ENCODE measurements at regions not wholly inside any gene's neighbourhood (a gene's known extent, or its start where the extent isn't known, plus 50 kb on each side); places are given as distances from the start of the nearest gene placed in this dataset.

- no peaks in the 10 kb centered on the region for H4K20me1 ChIP-seq (ENCODE audit: control insufficient read depth, insufficient read depth, low read depth, low read length)
- H3K9me2 ChIP-seq (replicated peaks; ENCODE audit: control insufficient read depth, low read length) = no peaks in the 10 kb centered on the region
- no peaks in the 10 kb centered on the region for H3K36me3 ChIP-seq (ENCODE audit: control insufficient read depth, low read length)
- H3K9me3 ChIP-seq (ENCODE audit: control insufficient read depth, insufficient read depth, low read length) = no peaks in the 10 kb centered on the region
- no peaks in the 10 kb centered on the region for H3K27me3 ChIP-seq (ENCODE audit: control insufficient read depth, low read length)
- H3K4me3 ChIP-seq (ENCODE audit: low read length) = no peak overlapping the region
- TF ChIP-seq, protein P1, sequence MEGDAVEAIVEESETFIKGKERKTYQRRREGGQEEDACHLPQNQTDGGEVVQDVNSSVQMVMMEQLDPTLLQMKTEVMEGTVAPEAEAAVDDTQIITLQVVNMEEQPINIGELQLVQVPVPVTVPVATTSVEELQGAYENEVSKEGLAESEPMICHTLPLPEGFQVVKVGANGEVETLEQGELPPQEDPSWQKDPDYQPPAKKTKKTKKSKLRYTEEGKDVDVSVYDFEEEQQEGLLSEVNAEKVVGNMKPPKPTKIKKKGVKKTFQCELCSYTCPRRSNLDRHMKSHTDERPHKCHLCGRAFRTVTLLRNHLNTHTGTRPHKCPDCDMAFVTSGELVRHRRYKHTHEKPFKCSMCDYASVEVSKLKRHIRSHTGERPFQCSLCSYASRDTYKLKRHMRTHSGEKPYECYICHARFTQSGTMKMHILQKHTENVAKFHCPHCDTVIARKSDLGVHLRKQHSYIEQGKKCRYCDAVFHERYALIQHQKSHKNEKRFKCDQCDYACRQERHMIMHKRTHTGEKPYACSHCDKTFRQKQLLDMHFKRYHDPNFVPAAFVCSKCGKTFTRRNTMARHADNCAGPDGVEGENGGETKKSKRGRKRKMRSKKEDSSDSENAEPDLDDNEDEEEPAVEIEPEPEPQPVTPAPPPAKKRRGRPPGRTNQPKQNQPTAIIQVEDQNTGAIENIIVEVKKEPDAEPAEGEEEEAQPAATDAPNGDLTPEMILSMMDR (IDR thresholded peaks at IDR 0.05; ENCODE audit: low read depth, low read length, poor library complexity, severe bottlenecking) = no peak
- no peak for TF ChIP-seq EZH2phosphoT487 (IDR thresholded peaks at IDR 0.05; ENCODE audit: borderline replicate concordance, low read length)
- H3F3A ChIP-seq (ENCODE audit: control insufficient read depth, insufficient read depth) = no peaks in the 10 kb centered on the region
- H3K4me2 ChIP-seq (ENCODE audit: low read length) = no peak overlapping the region
- no peaks in the 10 kb centered on the region for H3K79me2 ChIP-seq (ENCODE audit: control insufficient read depth, low read length)
- H3K27ac ChIP-seq (ENCODE audit: low read depth, low read length) = no peak overlapping the region
- H3K4me1 ChIP-seq (ENCODE audit: control insufficient read depth, low read length) = no peaks in the 10 kb centered on the region
Measured at GRCh38 chr2:128556089-128556488, 237.4 kb upstream of the HS6ST1 start.

GRCh38 chr2:128556633-128557032 is 238.0 kb upstream of the HS6ST1 start:
- Histone ChIP-seq H3K4me2 (ENCODE audit: low read length) (no peak overlapping the region), H3K36me3 (ENCODE audit: control insufficient read depth, low read length) (no peaks in the 10 kb centered on the region), H3F3A (ENCODE audit: control insufficient read depth, insufficient read depth) (no peaks in the 10 kb centered on the region), H4K20me1 (ENCODE audit: control insufficient read depth, insufficient read depth, low read depth, low read length) (no peaks in the 10 kb centered on the region), H3K4me1 (ENCODE audit: control insufficient read depth, low read length) (no peaks in the 10 kb centered on the region), H3K4me3 (ENCODE audit: low read length) (no peak overlapping the region), H3K79me2 (ENCODE audit: control insufficient read depth, low read length) (no peaks in the 10 kb centered on the region), H3K27me3 (ENCODE audit: control insufficient read depth, low read length) (no peaks in the 10 kb centered on the region), H3K9me3 (ENCODE audit: control insufficient read depth, insufficient read depth, low read length) (no peaks in the 10 kb centered on the region), H3K27ac (ENCODE audit: low read depth, low read length) (no peak overlapping the region), H3K9me2 (replicated peaks; ENCODE audit: control insufficient read depth, low read length) (no peaks in the 10 kb centered on the region)
- TF ChIP-seq, protein P1 (IDR thresholded peaks at IDR 0.05; ENCODE audit: low read depth, low read length, poor library complexity, severe bottlenecking) = no peak
- no peak for TF ChIP-seq EZH2phosphoT487 (IDR thresholded peaks at IDR 0.05; ENCODE audit: borderline replicate concordance, low read length)

DNA sequence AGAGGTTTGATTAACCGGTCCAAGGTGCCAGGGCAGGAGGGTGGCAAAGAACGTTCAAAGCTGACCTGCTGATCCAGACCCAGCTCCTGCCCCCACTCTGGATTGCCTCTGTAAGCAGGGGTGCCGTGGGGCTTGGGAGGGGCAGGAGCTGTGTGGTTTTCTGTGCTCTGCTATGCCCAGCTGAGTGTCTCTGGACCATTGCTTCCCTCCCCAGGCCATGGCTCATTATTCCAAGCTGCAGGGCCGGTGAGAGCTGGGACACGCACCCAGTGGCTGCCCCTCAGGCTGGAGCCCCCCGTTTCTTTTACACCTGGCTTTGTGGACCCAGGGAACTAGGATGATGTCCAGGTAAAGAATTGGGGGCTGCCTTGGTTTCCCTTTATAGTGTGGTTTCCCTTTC is 238.4 kb upstream of the HS6ST1 start:
- no peaks in the 10 kb centered on the region for H3K36me3 ChIP-seq (ENCODE audit: control insufficient read depth, low read length)
- no peak overlapping the region for H3K27ac ChIP-seq (ENCODE audit: low read depth, low read length)
- H3K4me2 ChIP-seq (ENCODE audit: low read length) = no peak overlapping the region
- TF ChIP-seq, protein P1 (IDR thresholded peaks at IDR 0.05; ENCODE audit: low read depth, low read length, poor library complexity, severe bottlenecking) = no peak
- no peak for TF ChIP-seq EZH2phosphoT487 (IDR thresholded peaks at IDR 0.05; ENCODE audit: borderline replicate concordance, low read length)
- H3K4me1 ChIP-seq (ENCODE audit: control insufficient read depth, low read length) = no peaks in the 10 kb centered on the region
- H3K79me2 ChIP-seq (ENCODE audit: control insufficient read depth, low read length) = no peaks in the 10 kb centered on the region
- H3K27me3 ChIP-seq (ENCODE audit: control insufficient read depth, low read length) = no peaks in the 10 kb centered on the region
- no peaks in the 10 kb centered on the region for H3K9me3 ChIP-seq (ENCODE audit: control insufficient read depth, insufficient read depth, low read length)
- no peaks in the 10 kb centered on the region for H3F3A ChIP-seq (ENCODE audit: control insufficient read depth, insufficient read depth)
- no peak overlapping the region for H3K4me3 ChIP-seq (ENCODE audit: low read length)
- no peaks in the 10 kb centered on the region for H4K20me1 ChIP-seq (ENCODE audit: control insufficient read depth, insufficient read depth, low read depth, low read length)
- H3K9me2 ChIP-seq (replicated peaks; ENCODE audit: control insufficient read depth, low read length) = no peaks in the 10 kb centered on the region

GRCh38 chr2:128557831-128558241 is 239.2 kb upstream of the HS6ST1 start:
- H3K36me3 ChIP-seq (ENCODE audit: control insufficient read depth, low read length) = no peaks in the 10 kb centered on the region
- no peak overlapping the region for H3K4me2 ChIP-seq (ENCODE audit: low read length)
- H3F3A ChIP-seq (ENCODE audit: control insufficient read depth, insufficient read depth) = no peaks in the 10 kb centered on the region
- TF ChIP-seq EZH2phosphoT487 (IDR thresholded peaks at IDR 0.05; ENCODE audit: borderline replicate concordance, low read length) = no peak
- TF ChIP-seq, protein P1 (IDR thresholded peaks at IDR 0.05; ENCODE audit: low read depth, low read length, poor library complexity, severe bottlenecking) = no peak
- no peaks in the 10 kb centered on the region for H3K9me3 ChIP-seq (ENCODE audit: control insufficient read depth, insufficient read depth, low read length)
- no peak overlapping the region for H3K27ac ChIP-seq (ENCODE audit: low read depth, low read length)
- H4K20me1 ChIP-seq (ENCODE audit: control insufficient read depth, insufficient read depth, low read depth, low read length) = no peaks in the 10 kb centered on the region
- no peaks in the 10 kb centered on the region for H3K79me2 ChIP-seq (ENCODE audit: control insufficient read depth, low read length)
- no peaks in the 10 kb centered on the region for H3K4me1 ChIP-seq (ENCODE audit: control insufficient read depth, low read length)
- no peak overlapping the region for H3K4me3 ChIP-seq (ENCODE audit: low read length)
- H3K27me3 ChIP-seq (ENCODE audit: control insufficient read depth, low read length) = no peaks in the 10 kb centered on the region
- H3K9me2 ChIP-seq (replicated peaks; ENCODE audit: control insufficient read depth, low read length) = no peaks in the 10 kb centered on the region

Data from DOHH2 (cell line).